GM19351 (cell line): ENCODE measurements at regions not wholly inside any gene's neighbourhood (a gene's known extent, or its start where the extent isn't known, plus 50 kb on each side); places are given as distances from the start of the nearest gene placed in this dataset.
"Not testable (repeated sequence)": the region's sequence is repeated elsewhere in the genome, so short reads cannot be mapped to it uniquely, and the experiment has no call there.

ENCODE experiments used
- ATAC-seq: cut with Tn5 transposase; IDR thresholded peaks from one replicate; pipeline ENCODE4 v1.9.1; 2021; ENCODE audit warnings: mild to moderate bottlenecking, moderate library complexity; ENCODE audit not compliant: unreplicated experiment

- no peak for ATAC-seq
Observed at GRCh38 chr5:92378966-92379611, 996.0 kb upstream of the ARRDC3 start.

- ATAC-seq = no peak
Observed at GRCh38 chr5:92374859-92375258, 991.7 kb upstream of the ARRDC3 start.

DNA sequence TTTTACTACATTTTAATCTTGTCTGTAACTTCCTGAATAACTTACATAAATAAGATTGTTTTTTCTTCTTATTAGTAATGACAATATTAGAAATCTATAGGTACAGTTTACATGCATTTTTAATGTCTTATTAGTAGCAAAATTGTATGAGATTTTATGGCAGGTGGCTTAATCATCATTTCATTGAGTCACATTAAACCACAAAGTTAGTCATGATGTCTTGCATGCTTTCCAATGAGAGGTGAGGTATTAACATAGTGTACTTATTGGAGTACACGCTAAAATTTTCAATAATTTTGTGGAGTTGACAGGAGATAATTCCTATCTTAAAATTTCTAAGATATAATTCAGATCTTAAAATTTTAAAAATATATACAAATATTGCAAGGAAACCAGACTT lies 989.6 kb upstream of the ARRDC3 start:
- ATAC-seq = no peak

DNA sequence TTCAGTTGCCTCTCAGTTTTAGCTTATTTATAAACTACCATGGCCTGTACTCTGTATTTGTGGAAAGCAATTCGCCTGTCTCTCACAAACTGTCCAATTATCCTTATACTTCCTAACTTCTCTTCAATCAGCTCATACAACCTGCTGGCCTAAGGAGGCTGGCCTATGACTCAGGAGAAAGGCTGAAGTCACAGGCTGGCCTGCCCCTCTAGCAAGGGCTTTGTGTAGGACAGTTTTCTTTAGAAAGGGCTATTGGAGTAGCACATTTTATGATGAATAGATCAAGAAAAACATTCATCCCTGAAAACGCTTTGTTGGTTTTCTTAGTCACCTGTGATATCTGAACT lies 988.7 kb upstream of the ARRDC3 start:
- ATAC-seq = no peak

GRCh38 chr5:92371171-92371888 lies 988.2 kb upstream of the ARRDC3 start:
- no peak for ATAC-seq

DNA sequence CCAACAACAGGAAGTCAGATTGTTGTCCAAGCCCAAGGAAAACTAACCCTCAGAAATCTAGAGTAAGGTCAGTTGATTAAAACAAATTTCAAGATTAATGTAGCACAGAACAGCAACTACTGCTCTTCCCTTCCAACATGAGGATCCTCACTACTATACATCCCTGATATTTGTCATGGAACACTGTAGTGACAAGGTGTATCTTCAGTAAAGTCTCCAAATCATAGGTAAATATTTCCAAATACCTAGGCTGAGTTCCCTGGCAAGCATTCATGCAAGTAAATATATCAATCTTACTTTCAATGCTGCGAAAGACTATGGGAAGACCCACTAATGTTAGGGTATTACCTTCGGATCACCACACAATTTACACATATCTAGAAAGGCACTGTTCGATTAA lies 986.9 kb upstream of the ARRDC3 start:
- ATAC-seq = no peak

DNA sequence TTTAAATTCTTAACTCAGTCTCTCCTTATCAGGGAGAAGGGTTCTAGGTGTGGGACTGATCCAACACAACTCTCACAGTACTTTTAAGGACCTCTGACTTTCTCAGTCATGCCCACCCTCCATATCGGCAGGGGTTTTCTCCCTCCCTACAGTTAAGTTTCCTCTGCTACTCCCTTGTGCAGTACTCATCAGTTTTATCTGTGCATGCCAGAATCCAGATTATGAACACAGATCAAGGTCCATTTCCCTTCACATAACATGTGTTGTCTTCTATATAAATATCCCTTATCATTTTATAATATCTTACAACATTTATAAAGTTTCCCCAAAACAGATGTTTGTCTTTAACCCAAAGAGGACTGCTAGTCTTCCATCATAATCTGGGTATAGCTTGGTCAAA lies 986.5 kb upstream of the ARRDC3 start:
- ATAC-seq = no peak

DNA sequence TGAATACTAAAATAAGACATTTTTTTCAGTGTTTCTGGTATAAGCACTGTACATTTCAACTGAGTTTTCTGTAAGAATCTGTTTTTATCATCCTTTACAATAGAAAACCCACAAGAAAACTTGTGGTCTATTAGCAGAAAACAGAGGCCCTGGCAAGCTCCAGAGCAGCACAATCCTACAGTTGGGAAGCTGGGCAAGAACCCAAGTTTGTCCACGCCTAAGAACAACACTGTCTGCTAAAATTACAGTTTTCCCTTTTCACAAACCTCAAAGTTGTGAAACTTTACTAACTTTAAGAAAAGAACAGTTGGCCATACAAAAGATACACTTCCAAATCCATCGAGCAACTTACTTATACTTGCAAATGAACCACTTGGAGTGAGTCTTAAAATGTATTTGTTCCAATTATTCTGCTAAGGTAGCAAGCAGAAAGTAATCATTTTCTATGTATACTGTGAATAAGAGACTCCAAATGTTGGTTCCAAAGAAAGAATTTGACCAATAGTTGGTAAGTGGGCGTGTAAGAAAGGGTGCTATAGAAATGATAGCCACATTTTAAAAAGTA lies 982.0 kb upstream of the ARRDC3 start:
- ATAC-seq = no peak

DNA sequence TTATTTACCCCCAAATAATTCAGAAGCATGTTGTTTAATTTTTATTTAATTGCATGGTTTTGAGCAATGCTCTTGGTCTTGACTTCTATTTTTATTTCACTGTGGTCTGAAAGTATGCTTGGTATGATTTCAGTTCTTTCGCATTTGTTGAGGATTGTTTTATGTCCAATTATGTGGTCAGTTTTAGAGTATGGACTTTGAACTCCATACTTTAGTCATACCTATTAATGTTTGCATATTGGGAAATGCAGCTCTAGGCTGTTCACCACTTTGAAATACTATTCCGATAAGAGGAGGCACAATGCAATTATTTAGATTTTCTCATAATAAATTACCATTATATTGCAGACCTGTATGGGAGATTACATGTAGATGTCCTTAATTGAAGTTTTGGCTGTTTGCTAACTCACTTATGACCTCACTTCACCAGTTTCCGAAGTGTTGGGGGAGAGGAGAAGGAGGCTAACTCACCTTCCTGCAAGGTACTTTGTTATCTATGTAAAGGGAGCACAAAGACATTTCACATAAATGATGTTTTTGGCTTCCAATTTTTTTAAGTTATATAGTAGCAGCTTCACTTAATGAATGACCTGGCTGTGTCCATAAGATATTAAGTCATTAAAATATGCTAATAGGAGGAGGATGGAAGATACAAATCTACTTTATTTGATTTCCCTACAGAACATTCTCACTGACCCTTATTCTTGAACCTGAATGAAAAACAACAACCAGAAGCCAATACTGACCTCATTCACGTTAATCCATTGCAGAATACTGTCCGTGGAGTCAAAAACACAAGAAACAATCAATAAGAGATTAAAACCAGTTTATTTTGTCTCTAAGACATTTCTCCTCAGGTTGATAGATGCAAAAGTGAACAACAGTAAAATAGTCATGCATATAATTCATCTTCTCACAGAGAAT lies 970.3 kb upstream of the ARRDC3 start:
- ATAC-seq = no peak

DNA sequence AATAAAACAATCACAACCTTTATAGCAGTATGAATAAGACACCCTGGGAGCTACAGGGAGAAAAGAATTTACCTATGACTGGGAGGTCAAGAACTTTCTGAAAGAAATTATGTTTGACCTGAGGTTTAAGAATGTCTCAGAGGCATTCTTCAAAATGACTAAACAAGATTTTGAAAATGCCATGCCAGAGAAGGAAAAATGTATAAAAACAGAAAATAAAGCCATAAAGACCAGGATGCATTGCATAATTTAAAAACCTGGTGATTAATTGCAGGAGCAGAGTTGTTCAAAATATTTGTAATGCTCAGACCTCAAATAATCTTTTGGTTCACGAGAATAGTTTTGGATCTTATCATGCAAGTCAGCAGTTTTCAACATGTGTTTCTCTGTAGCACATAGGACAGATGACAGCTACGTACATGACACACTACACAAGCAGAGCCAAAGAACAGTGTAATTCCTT lies 954.7 kb upstream of the ARRDC3 start:
- ATAC-seq = no peak

GRCh38 chr5:92332039-92332438 lies 948.9 kb upstream of the ARRDC3 start:
- no peak for ATAC-seq

GRCh38 chr5:92330365-92330764 lies 947.2 kb upstream of the ARRDC3 start:
- ATAC-seq = no peak

DNA sequence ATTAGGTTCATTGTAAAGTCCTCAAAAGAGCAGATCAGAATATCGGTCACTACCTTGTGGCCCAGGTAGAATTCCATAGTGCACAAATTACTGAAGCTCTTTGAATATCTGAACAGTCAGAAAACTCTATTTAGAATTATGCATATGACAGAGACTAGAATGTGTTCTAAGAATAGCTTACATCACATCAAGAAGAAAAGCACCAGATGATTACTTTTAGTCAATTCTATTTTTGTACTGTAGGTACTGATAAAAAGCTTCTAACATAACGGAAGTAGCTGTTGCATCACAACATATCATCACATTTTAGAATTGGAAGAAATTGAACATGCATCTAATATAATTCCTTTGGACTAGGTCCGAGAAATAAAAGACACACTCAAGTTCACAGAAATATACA lies 946.6 kb upstream of the ARRDC3 start:
- ATAC-seq = no peak

GRCh38 chr5:92328584-92329259 lies 945.6 kb upstream of the ARRDC3 start:
- ATAC-seq = no peak

GRCh38 chr5:92320446-92320845 lies 937.3 kb upstream of the ARRDC3 start:
- no peak for ATAC-seq

DNA sequence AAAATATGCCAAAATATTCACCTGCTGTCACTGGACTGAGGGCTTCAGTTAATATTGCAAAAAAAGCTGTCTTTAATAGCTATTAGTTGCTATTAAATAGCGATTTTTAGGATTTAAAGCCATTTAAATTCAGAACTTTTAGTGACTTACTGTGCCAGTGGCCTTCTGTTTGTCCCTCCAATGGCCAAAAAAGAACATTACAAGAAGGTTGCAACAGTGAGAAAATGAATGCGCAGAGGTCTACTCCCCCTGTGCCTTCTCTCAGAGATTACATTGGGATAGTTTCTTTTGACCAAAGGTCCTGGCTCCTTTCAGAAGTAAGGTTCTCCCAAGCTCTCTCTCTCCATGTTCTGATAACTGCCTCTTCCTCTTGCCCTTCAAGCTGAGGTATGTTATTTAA lies 930.3 kb upstream of the ARRDC3 start:
- no peak for ATAC-seq

DNA sequence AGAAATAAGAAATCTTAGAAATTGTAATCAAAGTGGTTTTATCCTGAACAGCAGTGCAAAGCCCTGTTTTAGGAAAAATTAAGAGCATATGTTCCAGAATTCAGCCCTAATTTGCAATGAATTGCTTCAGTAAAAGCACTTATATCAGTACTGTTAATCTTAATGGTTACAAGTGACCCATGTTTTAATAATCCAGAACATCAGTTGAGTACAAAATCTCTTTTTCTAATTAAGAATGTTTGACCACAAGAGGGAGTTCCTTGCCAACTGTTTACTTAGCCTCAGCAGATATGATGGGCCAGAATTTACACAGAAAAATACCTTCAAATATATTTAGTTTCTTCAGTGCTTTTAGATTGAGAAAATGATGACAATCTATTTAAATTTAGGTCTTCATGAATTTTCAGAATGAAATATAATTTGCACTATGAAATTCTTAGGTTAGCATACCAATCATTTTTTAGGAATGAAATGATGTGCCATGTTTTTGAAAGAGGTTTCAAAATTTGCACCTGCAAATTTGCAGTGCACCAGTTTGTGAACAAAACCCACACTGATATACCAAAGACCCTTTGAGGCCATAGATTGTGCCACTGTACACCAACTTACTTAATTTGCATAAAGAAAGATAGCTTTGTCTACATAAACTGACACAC lies 926.3 kb upstream of the ARRDC3 start:
- ATAC-seq = peak; percentile 52

DNA sequence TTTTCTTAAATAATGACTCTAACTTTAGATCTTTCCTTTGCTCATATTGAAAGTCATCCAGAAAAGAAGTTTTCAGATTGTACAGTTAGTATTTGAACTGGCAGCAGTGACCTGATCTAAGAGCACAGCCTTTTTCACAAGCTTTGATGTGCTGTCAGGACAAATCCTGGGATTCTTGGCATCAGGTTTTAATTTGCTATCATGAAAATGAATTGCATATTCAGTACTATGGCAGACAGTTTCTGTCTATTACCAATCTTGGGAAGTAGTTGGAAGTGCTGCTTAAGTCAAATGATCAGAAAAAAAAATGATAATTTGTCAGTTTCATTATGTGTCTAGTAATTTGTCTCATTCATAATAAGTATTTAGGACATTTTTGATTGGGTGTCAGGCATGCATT lies 925.6 kb upstream of the ARRDC3 start:
- no peak for ATAC-seq

- not testable (repeated sequence) for ATAC-seq
Observed at GRCh38 chr5:92302356-92302755, 919.2 kb upstream of the ARRDC3 start.

- no peak for ATAC-seq
Observed at GRCh38 chr5:92283521-92283920, 900.4 kb upstream of the ARRDC3 start.
